Adipose tissue (tissue), 3 donors: ENCODE measurements at regions not wholly inside any gene's neighbourhood (a gene's known extent, or its start where the extent isn't known, plus 50 kb on each side); places are given as distances from the start of the nearest gene placed in this dataset.

Source experiments
- H3K27ac ChIP-seq: one replicate; pipeline ENCODE4 v1.5.1; 2013; ENCODE audit warnings: low read depth, low read length
- WGBS, 3 donors: extraction: QIAGEN DNeasy Blood & Tissue Kit; methylation state at CpG; one replicate each; pipeline ENCODE4 v1.1.7; 2013; 5-methylcytosine and 5-hydroxymethylcytosine counted together
- donor health status: healthy with polysubstance abuse.
- donor health status: Bipolar disorder and iron deficiency.
- donor health status: healthy.

- WGBS, 3 donors: 72 to 76% (median 75%) methylated on average over 9 to 10 of the region's 10 CpGs
- no peak overlapping the region for H3K27ac ChIP-seq
Observed at GRCh38 chrX:40278340-40279090, 180.8 kb upstream of the BCOR start.

DNA sequence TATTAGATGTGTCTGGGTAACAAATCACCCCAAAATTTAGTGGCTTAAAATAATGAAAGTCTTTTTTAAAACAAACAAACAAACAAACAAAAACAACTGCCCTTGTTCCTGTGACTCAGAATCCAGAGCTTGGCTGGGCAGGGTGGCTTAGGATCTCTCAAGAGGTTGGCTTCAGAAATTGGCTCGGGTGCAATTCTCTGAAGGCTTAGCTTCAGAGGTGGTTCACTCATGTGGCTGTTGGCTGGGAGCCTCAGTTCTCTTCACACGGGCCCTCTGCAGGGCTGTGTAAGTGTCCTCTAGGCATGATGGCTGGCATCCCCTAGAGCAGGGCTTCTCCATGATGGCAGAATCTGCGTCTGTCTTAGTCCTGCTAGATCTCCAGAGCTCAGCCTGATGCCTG, 179.9 kb upstream of the BCOR start:
- no peak overlapping the region for H3K27ac ChIP-seq
- WGBS, 3 donors: 84 to 92% (median 92%) methylated on average over 3 of the region's 3 CpGs

DNA sequence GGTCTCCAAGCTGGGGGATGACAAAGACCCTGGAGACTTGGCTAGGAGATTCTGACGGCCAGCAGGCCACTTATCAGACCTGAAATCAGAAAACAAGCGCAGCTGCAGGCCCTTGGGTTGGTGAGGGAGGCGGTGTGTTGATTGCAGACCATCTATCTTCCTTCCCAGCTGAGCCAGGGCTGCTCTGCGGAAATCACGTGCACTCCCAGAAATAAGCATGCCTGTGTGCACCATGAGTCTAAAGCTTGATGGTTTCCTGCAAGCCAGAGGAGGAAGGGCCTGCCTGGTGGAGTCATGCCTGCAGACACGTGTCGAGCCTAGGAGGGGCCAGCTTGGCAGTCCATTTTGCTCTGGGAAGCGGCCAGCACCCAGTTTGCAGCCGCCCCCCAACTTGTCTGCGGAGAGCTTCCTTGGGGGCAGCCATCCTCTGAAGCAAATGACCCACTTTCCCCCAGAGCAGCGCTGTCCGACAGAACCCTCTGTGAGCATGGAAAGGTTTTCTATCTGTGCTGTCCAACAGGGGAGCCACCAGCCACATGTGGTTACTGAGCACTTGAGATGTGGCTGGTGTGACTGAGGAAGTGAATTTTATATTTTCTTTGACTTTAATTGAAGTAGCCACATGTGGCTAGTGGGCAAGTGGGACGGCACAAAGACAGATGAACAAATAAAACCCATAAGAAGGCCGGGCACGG, 175.7 kb upstream of the BCOR start:
- no peak overlapping the region for H3K27ac ChIP-seq
- 39 to 72% (median 58%) methylated on average over 15 of the region's 15 CpGs for WGBS, 3 donors

DNA sequence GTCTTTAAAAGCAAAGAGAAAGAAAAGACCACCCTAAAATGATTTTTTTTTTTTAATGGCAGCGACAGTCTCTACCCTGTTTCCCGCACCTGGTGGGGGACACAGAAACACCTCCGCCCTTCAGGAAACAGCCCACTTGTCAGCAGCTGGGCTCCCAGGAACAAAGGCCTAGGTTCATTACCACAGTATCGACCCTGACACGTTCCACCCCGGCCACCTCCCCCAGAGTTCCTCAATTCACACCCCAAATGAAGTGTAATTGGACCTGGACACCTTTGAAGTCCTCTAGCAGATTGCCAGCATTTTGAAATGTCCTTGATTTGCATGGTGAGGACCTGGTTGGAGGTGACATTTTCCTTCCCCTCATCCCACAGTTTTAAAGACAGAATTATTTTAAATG, 175.0 kb upstream of the BCOR start:
- H3K27ac ChIP-seq: no peak overlapping the region
- 46 to 84% (median 50%) methylated on average over 4 to 6 of the region's 6 CpGs for WGBS, 3 donors

DNA sequence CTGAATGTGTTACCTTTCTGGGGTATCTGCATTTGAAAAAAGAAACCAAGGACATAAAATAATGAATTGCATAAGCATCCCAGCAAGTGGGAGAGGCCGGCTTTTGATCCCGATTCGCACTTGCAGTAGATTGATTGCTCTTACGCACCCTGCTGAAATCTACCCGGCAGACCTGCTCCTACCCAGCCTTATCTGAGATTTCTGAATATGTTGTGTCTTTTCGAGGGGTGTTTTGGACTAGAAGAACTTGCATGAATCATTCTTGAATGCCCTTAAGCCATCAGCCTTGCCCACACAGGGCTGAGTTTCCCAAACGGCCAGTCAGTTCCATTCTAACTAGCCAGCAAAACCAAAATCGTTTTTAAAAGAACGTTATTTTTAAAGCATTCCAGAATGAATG, 174.4 kb upstream of the BCOR start:
- H3K27ac ChIP-seq: no peak overlapping the region
- 66 to 87% (median 80%) methylated on average over 9 of the region's 9 CpGs for WGBS, 3 donors

DNA sequence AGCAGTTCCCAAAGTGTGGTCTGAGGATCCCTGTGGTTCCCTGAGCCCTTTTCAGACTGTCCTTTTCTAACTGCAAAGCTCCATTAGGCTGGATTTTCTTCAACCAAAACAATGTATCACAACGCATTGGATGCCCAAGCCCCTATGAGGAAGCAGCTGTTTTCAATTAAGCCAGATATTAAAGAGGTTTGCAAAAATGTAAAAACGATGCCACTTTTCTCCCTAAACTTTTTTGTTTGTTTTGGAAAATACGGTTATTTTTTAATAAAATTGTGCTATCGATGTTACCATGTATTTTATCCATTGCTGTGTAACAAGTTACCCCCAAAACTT, 170.4 kb upstream of the BCOR start:
- WGBS, 3 donors: 64 to 85% (median 66%) methylated on average over 4 of the region's 4 CpGs

DNA sequence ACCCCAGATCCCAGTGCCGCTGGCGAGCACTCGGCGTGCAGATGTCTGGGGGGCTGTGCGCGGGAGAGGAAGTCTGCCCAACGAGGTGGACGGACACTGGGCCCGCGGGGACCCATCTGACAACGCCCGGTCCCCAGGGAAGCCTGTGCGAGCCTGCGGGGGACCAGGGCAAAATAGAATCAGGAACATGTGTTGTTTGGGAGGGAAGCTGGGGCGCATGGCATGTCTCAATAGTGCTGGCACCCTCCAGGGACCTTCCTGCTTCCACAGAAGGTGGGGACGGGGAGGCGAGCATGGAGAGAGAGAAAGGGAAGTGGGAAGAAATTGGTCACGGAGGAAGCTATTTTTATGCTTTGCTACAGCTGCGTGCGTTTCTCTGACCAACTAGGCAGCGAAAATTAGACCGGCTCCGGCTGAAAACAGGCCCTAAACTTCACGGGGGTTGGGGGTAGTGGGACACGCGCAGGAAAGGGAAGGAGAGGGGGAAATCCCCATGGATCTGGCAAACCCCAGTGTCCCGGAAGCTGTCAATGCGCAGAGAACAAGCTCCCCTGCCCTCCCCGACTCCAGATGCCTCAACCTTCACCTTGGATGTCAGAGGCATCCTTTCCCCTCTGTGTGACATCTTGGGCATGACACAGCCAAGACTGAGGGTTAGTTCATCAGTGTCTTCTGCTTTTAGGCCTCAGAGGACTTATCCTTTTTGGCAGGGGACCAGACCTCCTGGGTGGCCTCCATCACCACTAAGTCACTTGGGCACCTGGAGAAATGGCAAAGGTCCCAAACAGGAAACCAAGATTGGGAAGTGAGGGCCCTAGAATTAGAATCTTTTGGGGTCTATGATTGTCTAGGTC, 169.8 kb upstream of the BCOR start:
- WGBS, 3 donors: 9 to 31% (median 18%) methylated on average over 18 to 29 of the region's 29 CpGs
- H3K27ac ChIP-seq: no peak overlapping the region

More for the DNA sequence above, 170.4 kb upstream of the BCOR start:
- no peak overlapping the region for H3K27ac ChIP-seq

DNA sequence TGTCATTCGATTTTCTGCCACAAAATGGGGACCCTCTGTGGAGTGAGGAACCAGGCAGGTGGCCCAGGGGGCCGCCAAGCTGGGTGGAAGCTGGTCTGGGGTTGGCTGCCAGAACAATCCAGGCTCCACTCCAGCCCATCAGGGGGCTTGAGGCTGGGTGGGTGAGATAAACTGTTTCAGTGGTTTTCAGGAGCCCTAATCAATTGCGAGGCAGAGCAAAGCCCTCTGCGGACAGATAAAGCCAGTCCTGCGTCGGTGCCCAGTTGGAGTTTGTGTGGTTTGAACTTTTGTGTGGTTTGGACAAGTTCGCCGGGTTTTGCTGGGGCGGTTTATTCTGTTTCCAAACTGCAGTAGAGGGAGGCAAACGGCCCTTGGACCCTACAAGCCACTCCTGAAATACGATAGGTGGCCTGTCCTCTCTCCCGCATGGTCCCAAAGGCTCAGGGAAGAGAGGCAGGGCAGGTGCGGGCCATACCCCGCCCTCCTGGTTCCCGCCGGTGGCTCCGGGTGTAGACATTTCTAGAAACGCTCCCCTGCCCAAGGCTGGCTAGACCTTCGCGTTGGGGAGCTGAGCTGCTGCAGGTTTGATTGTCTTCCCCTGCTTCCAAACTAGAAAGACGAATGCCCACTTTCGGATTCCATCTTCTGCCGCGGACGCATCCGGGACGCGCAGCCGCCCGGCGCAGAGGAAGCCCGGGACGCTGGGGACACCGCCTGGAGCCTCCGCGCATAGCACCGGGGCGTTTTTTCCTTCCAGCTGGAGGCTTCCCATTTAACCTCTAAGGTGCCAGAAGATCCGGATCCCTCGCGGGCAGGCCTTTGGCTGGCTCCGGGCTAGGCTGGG, 169.0 kb upstream of the BCOR start:
- no peak overlapping the region for H3K27ac ChIP-seq
- 4 to 7% (median 6%) methylated on average over 30 to 42 of the region's 42 CpGs for WGBS, 3 donors

- 58 to 67% (median 60%) methylated on average over 6 to 7 of the region's 7 CpGs for WGBS, 3 donors
- no peak overlapping the region for H3K27ac ChIP-seq
Observed at GRCh38 chrX:40265936-40266335, 168.2 kb upstream of the BCOR start.

- no peak overlapping the region for H3K27ac ChIP-seq
Observed at GRCh38 chrX:40263014-40263560, 165.3 kb upstream of the BCOR start.

DNA sequence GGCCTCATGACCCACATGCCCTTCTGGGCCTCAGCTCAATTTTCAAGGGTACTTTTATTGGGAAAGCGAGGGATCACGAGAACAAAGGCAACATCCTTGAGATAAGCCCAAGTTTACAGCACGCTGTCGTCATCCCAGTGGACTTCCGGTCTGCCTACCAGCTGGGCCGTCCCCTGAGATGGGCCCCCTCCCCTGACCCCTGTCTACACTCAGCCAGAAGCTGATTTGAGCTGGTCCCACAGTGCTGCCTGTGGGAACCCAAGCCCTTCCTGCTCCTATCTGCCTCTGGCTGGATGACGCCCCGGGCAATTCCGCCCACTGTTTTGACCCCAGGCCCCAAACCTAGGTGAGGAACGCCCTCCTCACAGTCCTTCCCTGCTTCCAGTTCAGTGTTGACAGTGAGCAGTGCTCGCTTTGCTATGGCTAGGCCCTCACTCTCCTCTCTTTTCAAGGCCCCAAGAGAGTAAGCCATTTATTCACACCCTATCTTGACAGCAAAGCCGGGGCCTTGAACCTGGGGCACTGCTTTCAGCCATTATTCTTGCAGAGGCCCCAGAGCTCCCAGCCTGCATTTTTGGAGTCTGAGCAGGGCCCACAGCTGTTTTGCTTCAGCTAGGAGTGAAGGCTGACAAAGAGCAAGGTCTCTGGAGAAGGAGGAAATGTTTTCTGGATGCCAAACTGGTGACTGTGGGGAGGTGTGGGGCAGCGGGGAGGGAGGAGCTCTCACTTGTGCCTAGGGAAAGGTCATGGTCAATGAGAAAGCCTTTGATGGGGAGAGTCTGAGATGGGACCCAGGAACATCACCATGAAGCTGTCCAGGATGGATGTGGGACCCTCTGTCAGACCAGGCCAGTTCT, 164.6 kb upstream of the BCOR start:
- WGBS, 3 donors: 68 to 79% (median 69%) methylated on average over 9 to 13 of the region's 13 CpGs
- no peak overlapping the region for H3K27ac ChIP-seq

More at GRCh38 chrX:40263014-40263560, 165.3 kb upstream of the BCOR start:
- WGBS, 3 donors: 40 to 64% (median 48%) methylated on average over 8 of the region's 8 CpGs

DNA sequence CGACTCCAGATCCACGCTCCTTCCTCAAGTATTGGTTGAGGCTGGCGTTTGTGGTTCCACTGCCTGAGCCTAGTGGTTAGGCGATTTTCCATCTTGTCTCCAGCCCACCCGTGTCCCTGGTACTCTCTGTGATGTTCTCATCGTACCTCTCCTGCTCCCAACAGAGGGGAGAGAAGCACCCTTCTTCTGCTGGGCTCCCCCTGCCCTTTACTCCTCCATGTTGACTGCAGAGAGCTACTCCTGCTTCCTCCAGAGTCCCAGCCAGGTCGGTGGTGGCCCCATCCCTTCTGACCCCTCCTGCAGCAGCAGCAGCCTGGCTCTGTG, 164.0 kb upstream of the BCOR start:
- no peak overlapping the region for H3K27ac ChIP-seq

GRCh38 chrX:40260146-40260747, 162.5 kb upstream of the BCOR start:
- no peak overlapping the region for H3K27ac ChIP-seq
- 71 to 82% (median 81%) methylated on average over 5 to 14 of the region's 14 CpGs for WGBS, 3 donors

More for the DNA sequence above, 164.0 kb upstream of the BCOR start:
- 87 to 88% (median 87%) methylated on average over 4 to 7 of the region's 7 CpGs for WGBS, 3 donors

DNA sequence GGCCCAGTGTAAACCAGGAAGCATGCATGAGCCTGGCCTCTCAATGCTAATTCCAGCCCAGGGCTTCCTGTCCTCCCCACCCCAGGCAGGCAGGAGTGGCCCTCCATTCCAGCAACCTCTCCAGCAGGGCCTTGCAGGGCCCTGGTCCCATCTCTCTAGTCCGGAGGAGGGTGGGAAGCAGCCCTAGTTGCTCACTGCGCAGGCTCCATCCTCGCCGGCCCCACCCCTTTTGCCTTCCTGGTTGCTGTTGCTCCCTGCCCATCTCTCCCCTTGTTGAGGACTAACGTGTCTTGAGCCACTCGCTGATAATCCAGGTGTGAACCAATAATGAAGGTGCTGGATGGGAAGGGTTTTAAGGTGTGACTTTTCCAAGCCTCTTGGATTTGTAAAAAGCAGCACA, 161.2 kb upstream of the BCOR start:
- no peak overlapping the region for H3K27ac ChIP-seq
- WGBS, 3 donors: 84 to 94% (median 93%) methylated on average over 6 of the region's 6 CpGs

DNA sequence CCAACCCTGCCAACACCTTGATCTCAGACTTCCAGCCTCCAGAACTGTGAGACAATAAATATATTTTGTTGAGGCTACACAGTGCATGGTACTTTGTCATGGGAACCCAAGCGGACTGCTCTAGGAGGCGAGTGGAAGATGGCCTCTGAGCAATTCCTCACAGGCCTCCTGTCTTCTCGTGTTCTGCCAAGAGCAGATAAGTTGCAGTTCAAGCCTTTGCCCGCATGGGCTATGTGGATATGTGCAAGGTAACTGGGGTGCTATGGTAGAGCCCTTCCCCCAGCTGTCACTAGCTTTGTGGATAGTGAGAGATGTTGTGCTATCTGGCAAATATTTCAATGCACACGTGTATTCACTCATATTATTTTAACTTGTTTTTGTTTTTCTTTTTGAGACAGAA, 156.0 kb upstream of the BCOR start:
- no peak overlapping the region for H3K27ac ChIP-seq
- 88 to 92% (median 91%) methylated on average over 5 of the region's 5 CpGs for WGBS, 3 donors

GRCh38 chrX:40249582-40249981, 151.8 kb upstream of the BCOR start:
- WGBS, 3 donors: 87 to 92% (median 87%) methylated on average over 5 of the region's 5 CpGs
- H3K27ac ChIP-seq: no peak overlapping the region

DNA sequence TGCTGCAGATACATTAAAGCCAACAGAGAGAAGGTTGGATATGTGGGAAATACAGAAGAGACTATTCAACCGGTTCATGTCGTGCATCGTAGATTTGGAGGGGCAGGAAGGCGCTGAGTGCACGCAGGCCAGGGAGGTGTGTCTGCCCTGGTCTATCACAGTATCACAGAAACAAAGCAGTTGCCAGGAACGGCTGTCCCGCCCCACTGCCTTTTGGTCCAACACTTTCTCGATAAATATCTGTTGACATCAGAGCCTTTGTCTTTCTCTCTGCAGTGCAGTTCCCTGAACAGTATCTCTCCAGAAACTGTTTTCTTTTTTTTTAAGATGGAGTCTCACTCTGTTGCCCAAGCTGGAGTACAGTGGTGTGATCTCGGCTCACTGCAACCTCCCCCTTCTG, 151.1 kb upstream of the BCOR start:
- 49 to 68% (median 53%) methylated on average over 9 of the region's 9 CpGs for WGBS, 3 donors

More for the DNA sequence above, 151.1 kb upstream of the BCOR start:
- no peak overlapping the region for H3K27ac ChIP-seq
